Peyer's patch (tissue), 4 donors: ENCODE measurements at regions not wholly inside any gene's neighbourhood (a gene's known extent, or its start where the extent isn't known, plus 50 kb on each side); places are given as distances from the start of the nearest gene placed in this dataset.

Experiments used
- DNase-seq, 3 donors: peaks; one replicate each; pipeline ENCODE4 v3.0.0-alpha.2; 2017 to 2019
- H3K27ac ChIP-seq, 4 donors: fragments of 200-600 bp; sonication (generic); one replicate each; pipeline ENCODE4 v1.5.1; 2016 to 2019
- H3K27me3 ChIP-seq, 2 donors: fragments of 200-600 bp; sonication (generic); one replicate each; pipeline ENCODE4 v1.5.1; 2019
- H3K36me3 ChIP-seq, 3 donors: fragments of 200-600 bp; sonication (generic); one replicate each; pipeline ENCODE4 v1.5.1; 2016 to 2019
- H3K4me1 ChIP-seq, 4 donors: fragments of 200-600 bp; sonication (generic); one replicate each; pipeline ENCODE4 v1.5.1; 2016 to 2019
- H3K4me3 ChIP-seq, 4 donors: fragments of 200-600 bp; sonication (generic); 1 replicate in 3 of 4; 2 replicates in 1 of 4; pipeline ENCODE4 v1.5.1; 2016 to 2019; ENCODE audit warnings: mild to moderate bottlenecking in 1 of 4
- H3K9me3 ChIP-seq, 4 donors: fragments of 200-600 bp; sonication (generic); one replicate each; pipeline ENCODE4 v1.5.1; 2016 to 2019; ENCODE audit warnings: mild to moderate bottlenecking in 1 of 4
- POLR2A ChIP-seq, 2 donors: fragments of 450-650 bp; IDR thresholded peaks; one replicate each; pipeline ENCODE4 v1.5.1; 2017; ENCODE audit warnings: antibody characterized with exemption in 2 of 2, mild to moderate bottlenecking in 2 of 2, moderate library complexity in 2 of 2
- TF ChIP-seq, protein P1 (sequence below), 6 experiments: fragments of 450-650 bp in 4 of 6; fragments of 200-600 bp in 2 of 6; sonication (generic) in 1 of 6; IDR thresholded peaks; one replicate each; pipeline ENCODE4 v1.5.1; 2017 to 2019; ENCODE audit warnings: antibody characterized with exemption in 6 of 6, mild to moderate bottlenecking in 3 of 6, moderate library complexity in 1 of 6

DNA sequence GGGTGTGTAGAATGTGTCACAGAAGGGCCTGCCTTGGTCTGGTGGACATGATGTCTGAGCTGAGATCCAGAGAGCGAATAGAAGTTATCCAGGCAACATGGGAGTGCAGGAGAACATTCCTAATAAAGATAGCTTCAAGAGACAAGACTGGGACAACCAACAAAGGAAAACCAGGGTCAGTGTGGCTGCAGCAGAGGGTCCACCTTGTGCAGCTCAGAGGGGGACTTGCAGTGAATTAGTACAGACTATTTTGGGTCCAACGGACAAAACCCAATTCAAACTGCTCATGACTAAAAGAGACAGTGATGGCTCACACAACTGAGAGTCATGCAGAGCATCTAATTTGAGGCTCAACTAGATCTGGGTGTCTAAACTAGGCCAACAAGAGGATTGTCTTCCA lies 192.1 kb downstream of the CBLN1 start:
- H3K9me3 ChIP-seq, result no peaks in the 10 kb centered on the region
- no peaks in the 10 kb centered on the region for H3K4me1 ChIP-seq
- no peak overlapping the region for H3K27ac ChIP-seq
- TF ChIP-seq POLR2A (IDR thresholded peaks at IDR 0.05), result no peak
- TF ChIP-seq, protein P1, sequence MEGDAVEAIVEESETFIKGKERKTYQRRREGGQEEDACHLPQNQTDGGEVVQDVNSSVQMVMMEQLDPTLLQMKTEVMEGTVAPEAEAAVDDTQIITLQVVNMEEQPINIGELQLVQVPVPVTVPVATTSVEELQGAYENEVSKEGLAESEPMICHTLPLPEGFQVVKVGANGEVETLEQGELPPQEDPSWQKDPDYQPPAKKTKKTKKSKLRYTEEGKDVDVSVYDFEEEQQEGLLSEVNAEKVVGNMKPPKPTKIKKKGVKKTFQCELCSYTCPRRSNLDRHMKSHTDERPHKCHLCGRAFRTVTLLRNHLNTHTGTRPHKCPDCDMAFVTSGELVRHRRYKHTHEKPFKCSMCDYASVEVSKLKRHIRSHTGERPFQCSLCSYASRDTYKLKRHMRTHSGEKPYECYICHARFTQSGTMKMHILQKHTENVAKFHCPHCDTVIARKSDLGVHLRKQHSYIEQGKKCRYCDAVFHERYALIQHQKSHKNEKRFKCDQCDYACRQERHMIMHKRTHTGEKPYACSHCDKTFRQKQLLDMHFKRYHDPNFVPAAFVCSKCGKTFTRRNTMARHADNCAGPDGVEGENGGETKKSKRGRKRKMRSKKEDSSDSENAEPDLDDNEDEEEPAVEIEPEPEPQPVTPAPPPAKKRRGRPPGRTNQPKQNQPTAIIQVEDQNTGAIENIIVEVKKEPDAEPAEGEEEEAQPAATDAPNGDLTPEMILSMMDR (IDR thresholded peaks at IDR 0.05), result no peak
- H3K4me3 ChIP-seq, result no peak overlapping the region
- no peaks in the 10 kb centered on the region for H3K27me3 ChIP-seq
- no peak for DNase-seq
- H3K36me3 ChIP-seq, result no peaks in the 10 kb centered on the region

DNA sequence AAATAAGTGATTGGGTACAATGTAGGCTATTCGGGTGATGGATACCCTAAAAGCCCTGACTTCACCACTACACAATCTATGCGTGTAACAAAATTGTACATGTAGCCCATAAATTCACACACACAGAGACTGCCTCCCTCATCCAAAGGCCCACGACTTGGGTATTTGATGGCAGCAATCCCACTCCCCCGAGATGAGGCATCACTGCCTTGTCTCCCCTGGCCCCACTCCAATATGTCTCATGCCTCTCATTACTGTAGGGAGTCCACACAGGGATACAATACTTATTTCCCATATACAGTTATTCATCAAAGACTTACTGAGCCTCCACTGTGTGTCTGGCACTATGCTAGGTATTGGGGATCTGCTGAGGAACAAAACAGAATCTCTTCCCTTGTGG lies 192.6 kb downstream of the CBLN1 start:
- no peak for DNase-seq
- Histone ChIP-seq H3K4me1 (no peaks in the 10 kb centered on the region), H3K9me3 (no peaks in the 10 kb centered on the region), H3K27ac (no peak overlapping the region), H3K36me3 (no peaks in the 10 kb centered on the region), H3K4me3 (no peak overlapping the region), H3K27me3 (no peaks in the 10 kb centered on the region)
- no peak for TF ChIP-seq POLR2A (IDR thresholded peaks at IDR 0.05)
- TF ChIP-seq, protein P1 (IDR thresholded peaks at IDR 0.05), result no peak

DNA sequence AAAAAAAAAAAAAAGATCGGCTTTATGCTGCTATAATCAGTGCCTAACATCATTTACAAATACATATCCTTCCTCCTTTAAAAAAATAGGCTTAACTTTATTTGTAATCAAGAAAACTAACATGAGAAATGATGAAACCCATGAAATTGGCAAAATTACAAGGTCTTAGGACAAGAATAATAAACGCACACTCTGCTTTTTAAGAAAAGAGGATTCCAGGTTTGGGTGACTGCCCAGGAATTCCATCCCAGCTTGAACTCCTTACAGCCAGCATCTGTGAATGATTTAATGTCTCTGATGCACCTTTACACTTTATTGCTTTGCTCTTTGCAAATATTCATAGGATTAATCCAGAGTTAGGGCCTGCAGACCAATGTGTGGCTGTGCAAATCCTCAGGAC lies 196.0 kb downstream of the CBLN1 start:
- Histone ChIP-seq H3K4me3 (no peak overlapping the region), H3K27me3 (no peaks in the 10 kb centered on the region), H3K4me1 (no peaks in the 10 kb centered on the region), H3K27ac (no peak overlapping the region), H3K36me3 (no peaks in the 10 kb centered on the region), H3K9me3 (no peaks in the 10 kb centered on the region)
- DNase-seq, result no peak
- no peak for TF ChIP-seq POLR2A (IDR thresholded peaks at IDR 0.05)
- TF ChIP-seq, protein P1 (IDR thresholded peaks at IDR 0.05), result no peak

DNA sequence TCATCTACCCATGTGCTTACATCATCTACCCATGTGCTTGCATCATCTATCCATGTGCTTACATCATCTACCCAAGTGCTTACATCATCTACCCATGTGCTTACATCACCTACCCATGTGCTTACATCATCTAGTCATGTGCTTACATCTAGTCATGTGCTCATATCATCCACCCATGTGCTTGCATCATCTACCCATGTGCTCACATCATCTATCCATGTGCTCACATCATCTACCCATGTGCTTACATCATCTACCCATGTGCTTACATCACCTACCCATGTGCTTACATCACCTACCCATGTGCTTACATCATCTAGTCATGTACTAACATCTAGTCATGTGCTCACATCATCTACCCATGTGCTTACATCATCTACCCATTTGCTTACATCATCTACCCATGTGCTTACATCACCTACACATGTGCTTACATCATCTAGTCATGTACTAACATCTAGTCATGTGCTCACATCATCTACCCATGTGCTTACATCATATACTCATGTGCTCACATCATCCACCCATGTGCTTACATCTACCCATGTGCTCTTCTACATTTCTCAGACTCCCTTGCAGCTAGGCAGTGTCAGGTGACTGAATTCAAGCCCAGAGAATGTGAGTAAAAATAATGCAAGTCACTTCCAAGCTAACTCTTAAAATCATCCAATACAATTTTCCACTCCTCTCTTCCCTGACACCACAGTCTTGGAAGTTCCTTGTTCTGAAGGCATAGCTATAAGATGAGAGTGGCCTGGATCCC lies 196.8 kb downstream of the CBLN1 start:
- Histone ChIP-seq H3K9me3 (no peaks in the 10 kb centered on the region), H3K4me1 (no peaks in the 10 kb centered on the region), H3K27ac (no peak overlapping the region), H3K27me3 (no peaks in the 10 kb centered on the region), H3K36me3 (no peaks in the 10 kb centered on the region), H3K4me3 (no peak overlapping the region)
- TF ChIP-seq, protein P1 (IDR thresholded peaks at IDR 0.05), result no peak
- no peak for TF ChIP-seq POLR2A (IDR thresholded peaks at IDR 0.05)
- no peak for DNase-seq

DNA sequence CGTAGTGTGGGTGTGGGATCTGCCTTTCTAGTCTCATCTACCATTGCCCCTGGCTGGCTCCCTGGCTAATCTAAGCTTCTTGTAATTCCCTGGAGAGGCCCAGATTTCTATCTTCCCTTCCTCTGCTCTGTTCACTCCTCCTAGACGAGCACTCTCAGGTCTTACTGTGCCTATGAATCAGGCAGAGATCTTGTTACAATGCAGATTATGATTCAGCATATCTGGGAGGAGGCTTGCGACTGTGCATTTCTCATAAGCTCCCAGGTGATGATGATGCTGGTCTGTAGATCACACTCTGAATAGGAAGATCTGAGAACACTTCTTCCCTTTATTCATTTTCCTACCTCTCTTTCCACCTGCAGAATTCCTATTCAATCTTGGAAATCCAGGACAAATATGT lies 200.1 kb downstream of the CBLN1 start:
- no peak for DNase-seq

More for the DNA sequence above, 200.1 kb downstream of the CBLN1 start:
- no peak for TF ChIP-seq POLR2A (IDR thresholded peaks at IDR 0.05)
- TF ChIP-seq, protein P1 (IDR thresholded peaks at IDR 0.05), result no peak
- H3K27ac ChIP-seq, result no peak overlapping the region
- no peak overlapping the region for H3K4me3 ChIP-seq
- no peaks in the 10 kb centered on the region for H3K4me1 ChIP-seq
- no peaks in the 10 kb centered on the region for H3K36me3 ChIP-seq
- H3K9me3 ChIP-seq, result no peaks in the 10 kb centered on the region
- no peaks in the 10 kb centered on the region for H3K27me3 ChIP-seq
